Transverse colon (tissue), 4 donors: ENCODE measurements at regions not wholly inside any gene's neighbourhood (a gene's known extent, or its start where the extent isn't known, plus 50 kb on each side); places are given as distances from the start of the nearest gene placed in this dataset.

Experiments used
- DNase-seq: peaks from one replicate; pipeline ENCODE4 v3.0.0-alpha.2; 2019
- H3K27ac ChIP-seq, 4 donors: fragments of 200-600 bp; sonication (generic); 2 replicates each; pipeline ENCODE4 v1.5.1; 2016 to 2018; ENCODE audit warnings: inconsistent platforms in 4 of 4
- H3K27me3 ChIP-seq: fragments of 200-600 bp; sonication (generic); 2 replicates; pipeline ENCODE4 v1.5.1; 2017; ENCODE audit warnings: inconsistent platforms
- H3K36me3 ChIP-seq, 4 donors: fragments of 200-600 bp; sonication (generic); 2 replicates each; pipeline ENCODE4 v1.5.1; 2017 to 2019; ENCODE audit warnings: inconsistent platforms in 4 of 4
- H3K4me1 ChIP-seq, 4 donors: fragments of 200-600 bp; sonication (generic); 2 replicates each; pipeline ENCODE4 v1.5.1; 2017 to 2020; ENCODE audit warnings: inconsistent platforms in 4 of 4
- H3K4me3 ChIP-seq, 4 donors: fragments of 200-600 bp; sonication (generic); 1 replicate in 1 of 4; 2 replicates in 3 of 4; pipeline versions ENCODE4 v1.5.1 to v1.6.1; 2017 to 2019; ENCODE audit warnings: inconsistent platforms in 4 of 4
- H3K9me3 ChIP-seq, 2 donors: fragments of 200-600 bp; sonication (generic); 2 replicates each; pipeline ENCODE4 v1.5.1; 2017 to 2019; ENCODE audit warnings: inconsistent platforms in 2 of 2
- CTCF ChIP-seq, 5 experiments: fragments of 200-600 bp in 3 of 5; fragments of 450-650 bp in 2 of 5; sonication (generic) in 3 of 5; IDR thresholded peaks; 1 replicate in 2 of 5; 2 replicates in 3 of 5; pipeline ENCODE4 v1.5.1; 2016 to 2017; ENCODE audit warnings: antibody characterized with exemption in 5 of 5, inconsistent platforms in 3 of 5, mild to moderate bottlenecking in 2 of 5, moderate library complexity in 1 of 5
- EP300 ChIP-seq: sonication (generic); formaldehyde crosslinking; IDR thresholded peaks from one replicate; pipeline ENCODE4 v1.6.1; 2017; ENCODE audit warnings: antibody characterized with exemption, low read depth
- POLR2A ChIP-seq: fragments of 450-650 bp; IDR thresholded peaks from one replicate; pipeline ENCODE4 v1.6.1; 2016; ENCODE audit warnings: antibody characterized with exemption, mild to moderate bottlenecking, moderate library complexity
- POLR2AphosphoS5 ChIP-seq, 3 donors: sonication (generic); formaldehyde crosslinking; IDR thresholded peaks; one replicate each; pipeline ENCODE4 v1.6.1; 2016; ENCODE audit warnings: antibody characterized with exemption in 3 of 3
- WGBS, 2 donors: methylation state at CpG; one replicate each; pipeline ENCODE4 v1.1.5; 2018; ENCODE audit warnings: low coverage in 1 of 2; 5-methylcytosine and 5-hydroxymethylcytosine counted together
- in situ Hi-C, 4 donors: fragments of 200-750 bp; cut with MboI; loops; one replicate each; pipeline versions ENCODE4 v1.15.0 to v1.15.1; 2017; ENCODE audit warnings: low sequenced_read_pairs in 3 of 4, low pct_ligation_motif_present in 1 of 4, low pct_unique_long_range_greater_than_20kb in 1 of 4
- intact Hi-C: fragments of 100-400 bp; cut with DNase I; formaldehyde crosslinking; loops from one replicate; pipeline ENCODE4 v1.15.1; 2023; ENCODE audit warnings: low total_unique reads

GRCh38 chr5:136924490-136924889, 559.1 kb upstream of the TRPC7 start:
- Histone ChIP-seq H3K9me3 (no peaks in the 10 kb centered on the region), H3K36me3 (no peaks in the 10 kb centered on the region), H3K4me1 (no peaks in the 10 kb centered on the region), H3K27me3 (no peaks in the 10 kb centered on the region), H3K4me3 (no peak overlapping the region), H3K27ac (no peak overlapping the region)
- intact Hi-C loops (no loop called here), in situ Hi-C loops (no loop called here)
- WGBS, 2 donors: 73% methylated on average over 1 of the region's 1 CpG; no CpG with 5 or more reads in 1 of the 2 donors
- TF ChIP-seq CTCF (IDR thresholded peaks at IDR 0.05) (no peak), EP300 (no peak), POLR2AphosphoS5 (IDR thresholded peaks at IDR 0.05) (no peak), POLR2A (no peak)
- no peak for DNase-seq

- TF ChIP-seq CTCF (IDR thresholded peaks at IDR 0.05): no peak
- no peak for TF ChIP-seq POLR2A
- TF ChIP-seq EP300: no peak
- in situ Hi-C loops: no loop called here
- 76% methylated on average over 2 of the region's 2 CpGs; no CpG with 5 or more reads in 1 of the 2 donors for WGBS, 2 donors
- no peaks in the 10 kb centered on the region for H3K4me1 ChIP-seq
- intact Hi-C loops: no loop called here
- H3K27me3 ChIP-seq: no peaks in the 10 kb centered on the region
- H3K36me3 ChIP-seq: no peaks in the 10 kb centered on the region
- H3K27ac ChIP-seq: no peak overlapping the region
- H3K4me3 ChIP-seq: no peak overlapping the region
- H3K9me3 ChIP-seq: no peaks in the 10 kb centered on the region
- no peak for DNase-seq
Observed at GRCh38 chr5:136910625-136911024, 545.3 kb upstream of the TRPC7 start.

- H3K4me1 ChIP-seq: no peaks in the 10 kb centered on the region
- H3K36me3 ChIP-seq: no peaks in the 10 kb centered on the region
- in situ Hi-C loops (no loop called here), intact Hi-C loops (no loop called here)
- no peak overlapping the region for H3K4me3 ChIP-seq
- no peak overlapping the region for H3K27ac ChIP-seq
- 72 to 82% methylated on average over 2 of the region's 2 CpGs for WGBS, 2 donors
- no peak for DNase-seq
- H3K27me3 ChIP-seq: no peaks in the 10 kb centered on the region
- no peaks in the 10 kb centered on the region for H3K9me3 ChIP-seq
- no peak for TF ChIP-seq POLR2AphosphoS5 (IDR thresholded peaks at IDR 0.05)
- no peak for TF ChIP-seq EP300
- no peak for TF ChIP-seq POLR2A
- TF ChIP-seq CTCF (IDR thresholded peaks at IDR 0.05): no peak
Observed at GRCh38 chr5:136909906-136910305, 544.6 kb upstream of the TRPC7 start.

GRCh38 chr5:136907371-136907770, 542.0 kb upstream of the TRPC7 start:
- 67 to 79% methylated on average over 3 of the region's 3 CpGs for WGBS, 2 donors
- no peak for DNase-seq
- no peaks in the 10 kb centered on the region for H3K36me3 ChIP-seq
- TF ChIP-seq POLR2A: no peak
- no peak for TF ChIP-seq CTCF (IDR thresholded peaks at IDR 0.05)
- no peak for TF ChIP-seq POLR2AphosphoS5 (IDR thresholded peaks at IDR 0.05)
- no peak for TF ChIP-seq EP300
- in situ Hi-C loops: no loop called here
- H3K27me3 ChIP-seq: no peaks in the 10 kb centered on the region
- no peaks in the 10 kb centered on the region for H3K4me1 ChIP-seq
- no peak overlapping the region for H3K27ac ChIP-seq
- intact Hi-C loops: no loop called here
- H3K9me3 ChIP-seq: no peaks in the 10 kb centered on the region
- H3K4me3 ChIP-seq: no peak overlapping the region
